SK-N-SH (cell line): ENCODE measurements at regions not wholly inside any gene's neighbourhood (a gene's known extent, or its start where the extent isn't known, plus 50 kb on each side); places are given as distances from the start of the nearest gene placed in this dataset.

Source experiments
- CHD2 ChIP-seq: fragments of 150-350 bp; IDR thresholded peaks from 2 replicates; pipeline ENCODE4 v1.6.1; 2018; ENCODE audit warnings: low read length; ENCODE audit not compliant: partially characterized antibody
- CTCF ChIP-seq: fragments of 200-600 bp; sonication (generic); IDR thresholded peaks from 2 replicates; pipeline ENCODE4 v1.6.1; 2017; ENCODE audit warnings: antibody characterized with exemption, mild to moderate bottlenecking, moderate library complexity
- EP300 ChIP-seq, 2 experiments: IDR thresholded peaks; 2 replicates each; pipeline versions ENCODE4 v1.4.0 to v1.6.1; 2012; ENCODE audit warnings: borderline replicate concordance in 1 of 2, low read depth in 1 of 2, low read length in 1 of 2
- MAX ChIP-seq: IDR thresholded peaks from 2 replicates; pipeline ENCODE4 v1.4.0; 2012; ENCODE audit warnings: low read depth
- RAD21 ChIP-seq: IDR thresholded peaks from 2 replicates; pipeline ENCODE4 v1.6.1; 2012; ENCODE audit warnings: mild to moderate bottlenecking, low read length

GRCh38 chr2:37792366-37792765, 120.9 kb upstream of the CDC42EP3 start:
- no peak for TF ChIP-seq CTCF
- no peak for TF ChIP-seq CHD2
- TF ChIP-seq MAX = no peak
- no peak for TF ChIP-seq EP300 (IDR thresholded peaks at IDR 0.05; ENCODE audit: borderline replicate concordance in 1 of 2, low read depth in 1 of 2, low read length in 1 of 2)
- no peak for TF ChIP-seq RAD21
